Vagina (tissue), 2 donors: ENCODE measurements at regions not wholly inside any gene's neighbourhood (a gene's known extent, or its start where the extent isn't known, plus 50 kb on each side); places are given as distances from the start of the nearest gene placed in this dataset.

Experiments used
- POLR2A ChIP-seq, 2 donors: fragments of 450-650 bp; IDR thresholded peaks; one replicate each; pipeline ENCODE4 v1.6.1; 2017; ENCODE audit warnings: antibody characterized with exemption in 2 of 2, mild to moderate bottlenecking in 2 of 2, moderate library complexity in 2 of 2
- POLR2AphosphoS5 ChIP-seq, 2 donors: sonication (generic); formaldehyde crosslinking; IDR thresholded peaks; one replicate each; pipeline ENCODE4 v1.9.0; 2017; ENCODE audit warnings: antibody characterized with exemption in 2 of 2, mild to moderate bottlenecking in 2 of 2, low read depth in 1 of 2; ENCODE audit not compliant: insufficient read depth in 1 of 2
- TF ChIP-seq, protein P1 (sequence below), 3 experiments: fragments of 450-650 bp in 2 of 3; fragments of 200-600 bp in 1 of 3; sonication (generic) in 1 of 3; IDR thresholded peaks; one replicate each; pipeline ENCODE4 v1.5.1; 2017 to 2019; ENCODE audit warnings: antibody characterized with exemption in 3 of 3, mild to moderate bottlenecking in 2 of 3, moderate library complexity in 2 of 3

DNA sequence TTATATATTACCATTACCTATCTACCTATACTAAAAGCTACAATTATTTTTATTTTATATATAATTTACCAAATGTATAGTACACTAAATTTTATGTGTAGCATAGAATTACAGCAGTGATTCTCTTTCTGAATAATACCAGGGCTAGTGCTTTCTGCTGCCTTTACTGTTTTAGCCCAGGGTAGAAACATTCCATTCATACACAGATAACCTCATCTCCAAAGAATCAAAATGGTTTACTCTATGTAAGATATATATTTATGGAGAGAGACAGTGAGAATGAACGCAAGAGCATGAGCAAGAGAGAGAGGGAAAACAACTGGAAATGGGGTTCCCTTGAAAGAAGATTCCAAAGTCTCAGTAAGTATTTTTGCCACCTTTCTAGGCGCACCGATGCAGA is 56.3 kb upstream of the ATXN1 start:
- TF ChIP-seq, protein P1, sequence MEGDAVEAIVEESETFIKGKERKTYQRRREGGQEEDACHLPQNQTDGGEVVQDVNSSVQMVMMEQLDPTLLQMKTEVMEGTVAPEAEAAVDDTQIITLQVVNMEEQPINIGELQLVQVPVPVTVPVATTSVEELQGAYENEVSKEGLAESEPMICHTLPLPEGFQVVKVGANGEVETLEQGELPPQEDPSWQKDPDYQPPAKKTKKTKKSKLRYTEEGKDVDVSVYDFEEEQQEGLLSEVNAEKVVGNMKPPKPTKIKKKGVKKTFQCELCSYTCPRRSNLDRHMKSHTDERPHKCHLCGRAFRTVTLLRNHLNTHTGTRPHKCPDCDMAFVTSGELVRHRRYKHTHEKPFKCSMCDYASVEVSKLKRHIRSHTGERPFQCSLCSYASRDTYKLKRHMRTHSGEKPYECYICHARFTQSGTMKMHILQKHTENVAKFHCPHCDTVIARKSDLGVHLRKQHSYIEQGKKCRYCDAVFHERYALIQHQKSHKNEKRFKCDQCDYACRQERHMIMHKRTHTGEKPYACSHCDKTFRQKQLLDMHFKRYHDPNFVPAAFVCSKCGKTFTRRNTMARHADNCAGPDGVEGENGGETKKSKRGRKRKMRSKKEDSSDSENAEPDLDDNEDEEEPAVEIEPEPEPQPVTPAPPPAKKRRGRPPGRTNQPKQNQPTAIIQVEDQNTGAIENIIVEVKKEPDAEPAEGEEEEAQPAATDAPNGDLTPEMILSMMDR (IDR thresholded peaks at IDR 0.05): no peak
- TF ChIP-seq POLR2AphosphoS5 (IDR thresholded peaks at IDR 0.05; ENCODE audit: insufficient read depth in 1 of 2, low read depth in 1 of 2) (no peak), POLR2A (IDR thresholded peaks at IDR 0.05) (no peak)
